NCI-H146 (cell line): ENCODE measurements at regions not wholly inside any gene's neighbourhood (a gene's known extent, or its start where the extent isn't known, plus 50 kb on each side); places are given as distances from the start of the nearest gene placed in this dataset.

Source experiments
- DNase-seq: peaks from one replicate; lab custom pipeline; 2025; lab: John Stamatoyannopoulos, UW

DNA sequence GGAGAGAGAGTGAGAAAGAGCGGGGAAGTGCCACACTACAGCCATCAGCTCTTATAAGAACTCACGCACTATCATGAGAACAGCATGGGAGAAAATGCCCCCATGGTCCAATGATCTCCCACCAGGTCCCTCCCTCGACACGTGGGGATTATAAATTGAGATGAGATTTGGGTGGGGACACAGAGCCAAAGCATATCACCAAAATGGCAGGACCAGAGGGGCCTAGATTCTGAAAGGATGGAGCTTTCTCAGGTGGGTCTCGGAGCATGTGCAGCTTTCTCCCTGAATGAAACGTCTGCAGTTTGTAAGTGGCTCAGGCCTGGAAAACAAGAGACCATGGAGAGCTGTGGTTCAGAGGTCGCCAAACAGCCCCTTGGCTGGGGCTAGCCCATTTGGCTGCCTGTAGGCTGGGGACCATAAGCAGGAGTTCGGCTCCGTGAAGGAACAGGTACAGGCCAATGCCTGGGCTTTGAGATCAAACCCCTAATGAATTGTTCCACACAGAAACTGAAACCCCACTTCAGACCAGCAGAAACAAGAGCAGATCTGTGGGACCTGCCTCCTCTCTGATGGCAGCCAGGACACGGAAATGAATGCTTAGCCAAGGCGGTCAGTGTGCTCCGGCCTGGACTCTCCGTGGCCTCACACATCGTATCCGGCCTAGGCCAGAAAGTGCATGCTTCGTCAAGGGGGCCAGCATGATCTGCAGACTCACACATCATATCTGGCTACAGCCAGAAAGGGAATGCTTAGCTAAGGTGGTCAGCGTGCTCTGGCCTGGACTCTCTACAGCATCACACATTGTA lies 111.2 kb upstream of the TMEM18 start:
- no peak for DNase-seq

DNA sequence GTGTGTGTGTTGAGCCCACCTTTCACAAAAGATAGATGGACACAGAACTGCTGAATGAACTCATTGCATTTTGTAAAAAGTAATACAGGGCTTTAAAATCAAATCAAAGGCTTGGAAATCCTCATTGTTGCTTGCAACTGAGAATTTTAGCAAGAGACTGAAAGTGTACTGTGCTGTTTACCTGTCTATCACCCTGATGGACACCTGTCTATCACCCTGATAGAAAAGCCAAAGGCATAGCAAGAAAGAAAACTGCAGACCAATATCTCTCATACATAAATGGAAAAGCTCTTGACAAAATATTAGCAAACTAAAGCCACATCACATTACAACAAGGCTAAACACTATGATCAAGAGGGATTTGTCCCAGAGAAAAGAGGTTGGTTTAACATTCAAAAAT lies 107.5 kb upstream of the TMEM18 start:
- no peak for DNase-seq

- no peak for DNase-seq
These were observed 103.4 kb upstream of the TMEM18 start for GRCh38 chr2:780581-780980.

GRCh38 chr2:780002-780401 lies 102.8 kb upstream of the TMEM18 start:
- DNase-seq = no peak

- DNase-seq = no peak
These were observed 101.6 kb upstream of the TMEM18 start for GRCh38 chr2:778731-779350.

DNA sequence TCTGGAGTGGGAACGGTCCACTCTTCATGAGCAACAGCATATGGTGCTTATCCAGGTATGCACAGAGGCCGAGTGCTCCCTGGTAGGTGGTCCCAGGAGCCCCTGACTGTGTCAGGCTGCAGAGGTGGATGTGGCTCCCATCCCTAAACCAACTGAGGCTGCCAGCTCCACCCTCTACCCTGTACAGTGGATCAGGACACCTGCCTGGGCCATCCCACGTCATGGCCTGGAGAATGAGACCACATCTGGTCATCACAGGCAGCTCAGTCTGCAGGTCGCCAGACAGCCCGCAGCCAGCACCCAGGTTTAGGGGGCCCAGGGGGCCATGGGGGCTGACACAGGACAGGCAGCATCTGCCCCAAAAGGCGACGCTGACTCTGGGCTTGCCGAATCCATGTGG lies 100.3 kb upstream of the TMEM18 start:
- no peak for DNase-seq

DNA sequence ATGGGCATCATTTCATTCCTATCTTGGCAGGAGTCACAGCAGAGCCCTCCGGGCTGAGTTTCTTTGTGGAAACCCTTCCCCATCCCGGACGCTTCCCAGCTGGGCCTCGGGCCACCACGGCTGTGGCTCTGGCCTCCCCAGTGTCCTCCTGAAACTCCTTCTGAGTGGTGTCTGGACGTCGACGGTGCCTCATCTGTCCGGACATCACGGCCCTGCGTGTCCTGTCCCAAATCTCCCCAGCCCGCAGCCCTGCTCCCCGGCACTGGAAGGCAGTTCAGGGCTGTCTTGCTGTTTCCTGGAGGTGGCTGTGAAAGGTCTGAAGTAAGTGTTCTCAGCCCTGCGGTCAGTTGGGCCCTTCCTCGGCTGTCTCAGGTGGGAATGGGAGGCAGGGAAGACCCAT lies 99.8 kb upstream of the TMEM18 start:
- DNase-seq = no peak

- no peak for DNase-seq
These were observed 99.3 kb upstream of the TMEM18 start for GRCh38 chr2:776487-776886.

DNA sequence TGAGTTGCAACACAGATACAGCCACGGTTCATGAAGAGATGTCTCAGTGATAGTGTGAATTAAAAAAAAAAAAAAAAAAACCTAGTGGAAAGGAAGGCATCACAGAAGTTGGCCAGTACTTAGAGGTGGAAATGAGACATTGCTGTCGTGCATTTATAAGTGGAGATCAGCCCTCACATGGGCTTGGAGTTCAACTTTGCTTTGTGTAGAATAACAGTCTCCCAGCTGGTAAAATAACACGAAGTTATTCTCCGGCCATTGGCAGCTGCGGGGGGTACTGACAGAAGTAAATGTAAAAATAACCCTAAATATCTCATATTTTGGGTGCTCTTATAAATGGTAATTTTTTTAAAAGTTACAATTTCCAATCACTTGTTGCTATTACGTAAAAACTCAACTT lies 98.8 kb upstream of the TMEM18 start:
- no peak for DNase-seq

DNA sequence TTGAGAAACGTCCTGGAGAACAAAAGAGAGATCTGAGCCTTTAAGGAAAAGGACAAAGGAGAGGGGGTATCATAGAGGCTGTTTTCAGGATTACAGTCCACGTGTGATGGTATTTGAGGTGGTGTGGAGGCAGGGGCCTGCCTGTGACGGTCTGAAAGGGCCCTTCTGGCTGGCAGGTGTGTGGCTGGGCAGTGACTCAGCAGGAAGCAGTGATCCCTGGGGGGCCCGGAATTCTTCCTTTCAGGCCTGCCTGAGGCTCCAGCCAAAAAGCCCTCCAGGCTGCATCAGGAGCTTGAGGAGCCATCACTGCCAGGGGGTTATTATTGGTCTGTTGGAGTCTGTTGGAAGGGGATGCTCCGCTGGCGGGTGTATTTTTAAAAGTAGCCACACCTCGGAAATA lies 97.2 kb upstream of the TMEM18 start:
- no peak for DNase-seq

- no peak for DNase-seq
These were observed 96.3 kb upstream of the TMEM18 start for GRCh38 chr2:773256-774160.

GRCh38 chr2:771538-771937 lies 94.3 kb upstream of the TMEM18 start:
- DNase-seq = no peak

DNA sequence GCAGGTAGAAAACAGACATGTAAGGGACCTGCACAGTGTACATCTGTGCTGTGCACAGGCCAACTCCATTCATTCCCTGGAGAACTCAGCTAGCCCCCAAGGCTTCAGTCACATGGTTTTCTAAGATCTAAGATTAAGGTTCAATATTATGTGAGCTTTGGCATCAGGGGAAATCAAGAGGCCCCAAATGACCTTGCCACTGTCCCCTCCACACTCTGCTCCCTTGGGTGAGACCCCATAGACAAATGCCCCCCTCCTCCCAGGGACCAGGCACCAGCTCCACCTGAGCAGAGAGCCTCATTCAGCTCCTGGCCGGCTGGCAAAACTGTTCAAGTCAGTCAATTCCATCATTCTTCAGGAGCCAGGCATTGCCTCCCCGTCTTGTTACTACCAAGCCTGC lies 93.6 kb upstream of the TMEM18 start:
- no peak for DNase-seq

GRCh38 chr2:769771-770170 lies 92.6 kb upstream of the TMEM18 start:
- DNase-seq = no peak

- peak; percentile 22 for DNase-seq
These were observed 91.2 kb upstream of the TMEM18 start for GRCh38 chr2:768451-768850.

DNA sequence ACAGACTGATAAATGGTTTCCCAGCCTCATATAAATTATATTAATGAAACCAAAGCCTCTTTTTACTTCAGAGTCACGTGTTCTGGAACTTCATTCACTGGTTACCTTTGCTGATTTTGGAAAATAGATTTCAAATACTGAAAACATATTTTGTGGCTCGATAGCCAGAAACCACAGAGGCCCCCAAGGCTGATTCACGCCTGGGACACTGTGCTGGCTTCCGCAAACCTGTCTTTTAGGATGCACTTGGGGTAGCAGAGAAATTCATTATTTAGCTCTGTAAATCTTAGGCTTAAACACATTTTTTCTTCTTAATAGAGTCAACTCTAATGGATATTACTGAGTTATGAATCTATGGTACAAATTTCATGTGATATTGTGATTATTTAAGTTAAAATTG lies 90.7 kb upstream of the TMEM18 start:
- no peak for DNase-seq

DNA sequence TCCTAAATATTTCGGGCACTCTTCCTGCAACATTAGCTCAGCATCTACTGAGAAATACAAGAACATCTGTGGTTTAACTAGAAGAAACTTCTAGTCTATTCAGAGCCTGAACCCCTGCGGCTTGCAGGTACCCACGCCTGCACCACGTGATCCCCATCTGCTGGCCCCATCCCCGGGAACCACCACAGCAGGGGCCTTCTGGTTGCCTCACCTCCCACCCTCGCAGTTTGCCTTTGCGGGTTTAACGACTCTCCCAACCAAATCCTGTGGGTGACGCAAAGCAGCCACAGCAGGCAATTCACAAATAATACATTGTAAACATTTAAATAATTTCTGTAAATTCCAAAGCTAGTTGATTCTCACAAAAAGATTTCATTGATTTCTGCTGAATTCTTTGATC lies 90.2 kb upstream of the TMEM18 start:
- no peak for DNase-seq

GRCh38 chr2:766255-766654 lies 89.0 kb upstream of the TMEM18 start:
- no peak for DNase-seq

GRCh38 chr2:765369-765768 lies 88.2 kb upstream of the TMEM18 start:
- no peak for DNase-seq

- DNase-seq = no peak
These were observed 86.7 kb upstream of the TMEM18 start for GRCh38 chr2:763766-764525.

DNA sequence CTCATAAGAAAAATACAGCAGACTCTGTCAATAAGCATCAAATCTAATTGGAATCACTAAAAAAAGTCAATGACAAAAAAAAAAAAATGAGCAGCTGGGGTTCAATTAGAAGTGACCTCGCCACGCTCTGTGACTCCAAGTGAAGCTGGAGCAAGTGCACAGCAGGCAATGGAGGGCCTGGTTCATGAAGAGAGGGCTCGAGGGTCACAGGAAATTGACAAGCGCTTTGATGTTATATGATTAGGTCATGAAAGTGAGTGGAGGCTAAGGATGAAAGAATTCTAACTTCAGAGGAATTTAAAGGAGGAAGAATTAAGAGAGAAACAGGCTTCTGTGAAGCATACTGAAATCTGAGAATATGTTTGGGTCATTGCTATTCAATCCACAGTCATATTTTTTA lies 85.4 kb upstream of the TMEM18 start:
- DNase-seq = no peak

GRCh38 chr2:761384-761783 lies 84.2 kb upstream of the TMEM18 start:
- DNase-seq = no peak
